ENCODE measurements at regions not wholly inside any gene's neighbourhood (a gene's known extent, or its start where the extent isn't known, plus 50 kb on each side); places are given as distances from the start of the nearest gene placed in this dataset.

DNA sequence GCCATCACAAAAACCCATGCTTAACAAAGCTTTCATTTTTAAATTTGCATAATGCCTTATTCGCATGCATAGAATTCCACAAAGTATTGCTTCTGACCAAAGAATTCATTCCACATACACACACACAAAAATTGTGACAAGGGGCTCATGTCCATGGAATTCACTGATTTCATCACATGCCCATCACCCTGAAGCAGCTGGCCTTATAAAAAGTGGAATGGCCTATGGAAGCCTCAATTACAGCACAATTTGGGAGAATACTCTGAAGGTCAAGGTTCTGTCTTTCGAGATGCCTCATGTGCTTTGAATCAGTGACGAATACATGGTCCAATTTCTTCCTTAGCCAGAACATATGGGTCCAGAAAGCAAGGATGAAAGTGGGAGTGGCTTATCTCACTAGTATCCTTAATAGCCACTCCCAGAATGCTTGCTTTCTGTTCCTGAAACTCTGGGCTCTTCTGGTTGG lies 165.7 kb downstream of the KDR start:
- DNase-seq (ENCODE audit: low spot score in 2 of 2): no peak
- no peaks in the 10 kb centered on the region for H3K36me3 ChIP-seq
- H3K4me3 ChIP-seq: no peak overlapping the region
- TF ChIP-seq POLR2A (IDR thresholded peaks at IDR 0.05) (no peak), EP300 (IDR thresholded peaks at IDR 0.05) (no peak), CTCF (IDR thresholded peaks at IDR 0.05) (no peak)
- no peaks in the 10 kb centered on the region for H3K27me3 ChIP-seq
- H3K9me3 ChIP-seq: no peaks in the 10 kb centered on the region
- H3K4me1 ChIP-seq: peaks cover 0 to 9% (median 0%) of the 10 kb centered on the region in 4 donors
- H3K27ac ChIP-seq: no peak overlapping the region
- WGBS, 2 donors: 31 to 49% methylated on average over 3 of the region's 3 CpGs

- H3K27me3 ChIP-seq: no peaks in the 10 kb centered on the region
- peaks cover 0 to 13% (median 0%) of the 10 kb centered on the region in 4 donors for H3K4me1 ChIP-seq
- H3K27ac ChIP-seq: no peak overlapping the region
- H3K9me3 ChIP-seq: no peaks in the 10 kb centered on the region
- WGBS, 2 donors: 66 to 75% methylated on average over 1 of the region's 1 CpG
- H3K4me3 ChIP-seq: no peak overlapping the region
- TF ChIP-seq EP300 (IDR thresholded peaks at IDR 0.05): no peak
- no peak for TF ChIP-seq POLR2A (IDR thresholded peaks at IDR 0.05)
- TF ChIP-seq CTCF (IDR thresholded peaks at IDR 0.05): no peak
- DNase-seq (ENCODE audit: low spot score in 2 of 2): no peak
- H3K36me3 ChIP-seq: no peaks in the 10 kb centered on the region
These were observed 166.3 kb downstream of the KDR start for GRCh38 chr4:54959131-54959530.

DNA sequence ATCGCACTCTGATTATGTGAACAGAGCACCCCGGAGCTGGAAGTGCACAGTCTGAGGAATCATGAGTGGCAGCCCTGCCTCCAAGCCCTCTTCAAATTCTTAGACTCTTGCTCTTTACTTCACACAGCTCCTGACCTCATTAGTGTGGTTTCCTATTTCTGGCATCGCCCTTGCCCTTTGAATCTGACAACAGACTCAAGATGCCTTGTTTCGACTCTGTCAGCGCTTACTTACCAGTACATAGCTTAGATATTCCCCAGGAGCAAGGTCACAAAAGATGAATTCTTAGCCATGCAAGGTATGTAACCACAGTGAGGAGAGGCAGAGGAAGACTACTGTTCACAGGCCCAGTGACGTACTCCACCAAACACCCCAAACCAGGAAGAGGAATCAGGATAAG lies 167.2 kb downstream of the KDR start:
- no peak overlapping the region for H3K4me3 ChIP-seq

DNA sequence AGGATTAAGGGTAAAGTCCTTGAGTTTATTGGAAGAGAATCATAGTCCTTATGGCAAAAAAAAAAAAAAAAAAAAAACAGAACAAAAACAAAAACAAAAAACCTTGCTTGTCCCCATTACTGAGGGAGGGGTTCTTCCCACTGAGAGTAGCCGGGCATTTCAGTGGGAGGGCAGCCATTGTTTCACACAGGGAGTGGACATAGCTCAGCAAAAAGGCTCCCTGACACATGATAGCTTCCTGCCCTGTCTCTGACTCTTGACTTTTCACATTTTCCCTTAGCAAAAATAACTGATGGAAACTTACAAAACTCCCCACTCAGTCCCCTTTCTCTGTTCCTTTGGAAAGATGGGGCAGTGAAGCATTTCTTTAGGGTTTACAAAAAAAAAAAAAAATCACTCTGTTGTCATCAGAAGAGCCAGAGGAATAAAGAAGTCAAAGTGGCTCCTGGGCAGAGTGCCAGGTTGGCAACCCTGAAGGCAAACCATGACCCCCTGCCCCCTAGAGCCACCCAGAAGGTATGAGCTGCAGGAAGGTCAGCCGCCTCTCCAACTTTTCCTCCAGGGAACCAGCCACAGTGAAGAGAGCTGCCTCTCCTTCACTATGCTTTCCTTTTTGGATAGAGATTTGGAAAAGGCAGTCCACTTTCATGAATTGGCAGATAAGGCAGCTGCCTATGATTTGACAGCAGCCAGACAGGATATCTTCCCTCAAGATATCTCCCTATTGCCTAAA lies 170.6 kb downstream of the KDR start:
- Histone ChIP-seq H3K4me3 (no peak overlapping the region), H3K27me3 (no peaks in the 10 kb centered on the region), H3K4me1 (peaks cover 0 to 13% (median 0%) of the 10 kb centered on the region in 4 donors), H3K27ac (no peak overlapping the region), H3K36me3 (no peaks in the 10 kb centered on the region), H3K9me3 (peaks cover 0 to 6% (median 0%) of the 10 kb centered on the region in 4 donors)
- no peak for DNase-seq (ENCODE audit: low spot score in 2 of 2)
- 28 to 31% methylated on average over 2 of the region's 2 CpGs for WGBS, 2 donors
- no peak for TF ChIP-seq CTCF (IDR thresholded peaks at IDR 0.05)
- TF ChIP-seq POLR2A (IDR thresholded peaks at IDR 0.05): no peak
- TF ChIP-seq EP300 (IDR thresholded peaks at IDR 0.05): no peak

More for the DNA sequence above, 167.2 kb downstream of the KDR start:
- Histone ChIP-seq H3K36me3 (no peaks in the 10 kb centered on the region), H3K4me1 (peaks cover 0 to 13% (median 0%) of the 10 kb centered on the region in 4 donors), H3K9me3 (no peaks in the 10 kb centered on the region), H3K27me3 (no peaks in the 10 kb centered on the region), H3K27ac (no peak overlapping the region)
- TF ChIP-seq POLR2A (IDR thresholded peaks at IDR 0.05): no peak
- no peak for TF ChIP-seq EP300 (IDR thresholded peaks at IDR 0.05)
- no peak for TF ChIP-seq CTCF (IDR thresholded peaks at IDR 0.05)
- WGBS, 2 donors: 85 to 96% methylated on average over 6 of the region's 6 CpGs
- no peak for DNase-seq (ENCODE audit: low spot score in 2 of 2)

DNA sequence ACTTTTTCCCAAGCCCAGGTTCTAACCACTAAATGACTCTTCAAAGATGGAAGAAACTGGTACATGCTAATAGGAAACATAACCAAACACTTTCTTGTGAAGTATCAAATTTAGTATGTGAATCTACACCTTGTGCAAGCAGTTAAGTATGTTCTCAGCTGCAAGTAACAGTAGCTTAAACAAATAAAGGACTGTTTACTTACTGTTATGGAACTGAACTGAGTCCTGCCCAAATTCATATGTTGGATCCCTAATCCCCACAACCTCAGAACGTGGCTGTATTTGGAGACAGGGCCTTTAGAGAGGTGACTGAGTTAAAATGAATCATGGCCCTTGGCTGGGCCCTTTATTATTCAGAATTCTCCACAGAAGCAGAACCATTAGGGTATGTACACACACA lies 178.7 kb downstream of the KDR start:
- no peak for DNase-seq (ENCODE audit: low spot score in 2 of 2)
- H3K27ac ChIP-seq: no peak overlapping the region
- H3K36me3 ChIP-seq: no peaks in the 10 kb centered on the region
- WGBS, 2 donors: 72 to 79% methylated on average over 1 of the region's 1 CpG
- H3K27me3 ChIP-seq: no peaks in the 10 kb centered on the region
- H3K9me3 ChIP-seq: peaks cover 0 to 5% (median 1%) of the 10 kb centered on the region in 4 donors
- no peaks in the 10 kb centered on the region for H3K4me1 ChIP-seq
- H3K4me3 ChIP-seq: no peak overlapping the region
- TF ChIP-seq POLR2A (IDR thresholded peaks at IDR 0.05) (no peak), CTCF (IDR thresholded peaks at IDR 0.05) (no peak), EP300 (IDR thresholded peaks at IDR 0.05) (no peak)

All from tibial nerve (tissue), 4 donors.